HEK293T (cell line): ENCODE measurements at regions not wholly inside any gene's neighbourhood (a gene's known extent, or its start where the extent isn't known, plus 50 kb on each side); places are given as distances from the start of the nearest gene placed in this dataset.

ENCODE experiments used
- CTBP1 ChIP-seq: fragments of 450-650 bp; IDR thresholded peaks from 2 replicates; pipeline ENCODE4 v1.6.1; 2016; ENCODE audit warnings: borderline replicate concordance
- ELF4 ChIP-seq: fragments of 450-650 bp; IDR thresholded peaks from 2 replicates; pipeline ENCODE4 v1.6.1; 2017; ENCODE audit warnings: antibody characterized with exemption
- FOXM1 ChIP-seq: fragments of 450-650 bp; IDR thresholded peaks from 2 replicates; pipeline ENCODE4 v1.6.1; 2017; ENCODE audit warnings: mild to moderate bottlenecking, borderline replicate concordance
- HDGF ChIP-seq: fragments of 450-650 bp; IDR thresholded peaks from 2 replicates; pipeline ENCODE4 v1.6.1; 2017; ENCODE audit warnings: antibody characterized with exemption, borderline replicate concordance
- SUZ12 ChIP-seq: fragments of 450-650 bp; IDR thresholded peaks from 2 replicates; pipeline ENCODE4 v1.6.1; 2016; ENCODE audit warnings: mild to moderate bottlenecking

- TF ChIP-seq CTBP1 (no peak), FOXM1 (no peak), HDGF (no peak), ELF4 (no peak), SUZ12 (no peak)
These were observed 226.9 kb downstream of the INSC start for GRCh38 chr11:15341587-15341986.
